ENCODE measurements at regions not wholly inside any gene's neighbourhood (a gene's known extent, or its start where the extent isn't known, plus 50 kb on each side); places are given as distances from the start of the nearest gene placed in this dataset.
"Not testable (repeated sequence)": the region's sequence is repeated elsewhere in the genome, so short reads cannot be mapped to it uniquely, and the experiment has no call there.

DNA sequence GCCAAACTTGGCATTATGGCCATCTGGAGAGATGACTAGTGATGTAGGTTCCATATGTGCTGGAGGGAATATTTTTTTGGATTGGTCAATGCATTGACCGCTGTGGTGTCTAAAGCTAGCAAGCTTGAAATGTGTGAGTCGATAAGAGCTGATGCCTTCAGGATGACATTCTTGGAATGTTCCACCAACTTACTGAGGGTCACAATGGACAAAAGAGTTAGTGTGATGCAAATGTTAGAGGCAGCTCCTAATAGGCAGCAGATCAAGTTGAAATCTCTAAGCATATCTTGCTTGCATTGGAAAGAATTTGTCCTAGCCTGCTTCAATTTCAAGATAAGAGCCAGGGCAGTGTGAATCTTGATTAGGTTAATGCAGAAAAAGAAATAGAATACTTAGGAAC lies 210.4 kb upstream of the AFF2 start:
- Histone ChIP-seq H3K4me1 (ENCODE audit: insufficient read depth, low read length) (no peaks in the 10 kb centered on the region), H3K9me3 (ENCODE audit: low read depth, low read length) (no peaks in the 10 kb centered on the region), H3K27me3 (ENCODE audit: insufficient read depth, low read length) (no peaks in the 10 kb centered on the region), H3K4me3 (ENCODE audit: low read length) (no peak overlapping the region)

DNA sequence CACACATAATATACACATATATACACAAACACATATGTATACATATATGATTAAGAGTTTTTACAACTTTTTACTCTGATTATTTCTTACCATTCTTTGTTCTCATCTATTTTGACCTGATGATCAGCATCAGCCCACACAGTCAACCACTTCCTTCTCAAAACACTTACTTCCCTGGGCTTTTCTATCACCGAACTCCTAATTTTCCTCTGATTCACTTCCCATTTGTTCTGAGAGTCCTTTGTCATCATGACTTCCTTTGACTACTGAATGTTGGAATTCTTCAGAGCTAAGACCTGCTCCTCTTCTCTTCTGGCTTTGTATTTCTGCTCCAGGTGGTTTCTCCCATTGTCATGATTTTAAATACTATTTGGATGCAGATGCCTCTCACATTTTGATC lies 209.5 kb upstream of the AFF2 start:
- H3K4me1 ChIP-seq (ENCODE audit: insufficient read depth, low read length) = no peaks in the 10 kb centered on the region
- H3K4me3 ChIP-seq (ENCODE audit: low read length) = no peak overlapping the region
- no peaks in the 10 kb centered on the region for H3K27me3 ChIP-seq (ENCODE audit: insufficient read depth, low read length)
- H3K9me3 ChIP-seq (ENCODE audit: low read depth, low read length) = no peaks in the 10 kb centered on the region

DNA sequence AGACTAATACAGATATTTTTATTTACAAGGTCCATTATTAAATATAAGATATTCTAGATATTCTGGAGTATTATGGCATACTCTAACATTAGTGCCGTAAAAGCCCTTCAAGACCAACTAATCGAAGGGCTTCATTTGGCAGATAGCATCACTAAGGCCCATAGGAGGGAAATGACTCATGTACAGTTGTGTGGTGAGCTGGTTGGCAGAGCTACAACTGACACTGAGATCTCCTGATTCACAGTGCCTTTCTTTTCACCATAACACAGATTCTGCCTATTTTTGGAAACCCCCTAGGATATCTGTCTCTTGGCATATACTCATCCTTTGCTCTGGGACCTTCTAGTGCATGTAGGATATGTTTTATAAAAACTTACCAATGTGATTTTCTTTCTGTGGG lies 201.7 kb upstream of the AFF2 start:
- Histone ChIP-seq H3K4me3 (ENCODE audit: low read length) (no peak overlapping the region), H3K9me3 (ENCODE audit: low read depth, low read length) (no peaks in the 10 kb centered on the region), H3K4me1 (ENCODE audit: insufficient read depth, low read length) (no peaks in the 10 kb centered on the region), H3K27me3 (ENCODE audit: insufficient read depth, low read length) (no peaks in the 10 kb centered on the region)

GRCh38 chrX:148305214-148305613 lies 195.2 kb upstream of the AFF2 start:
- H3K9me3 ChIP-seq (ENCODE audit: low read depth, low read length); H3K4me3 ChIP-seq (ENCODE audit: low read length); H3K4me1 ChIP-seq (ENCODE audit: insufficient read depth, low read length): not testable (repeated sequence)

DNA sequence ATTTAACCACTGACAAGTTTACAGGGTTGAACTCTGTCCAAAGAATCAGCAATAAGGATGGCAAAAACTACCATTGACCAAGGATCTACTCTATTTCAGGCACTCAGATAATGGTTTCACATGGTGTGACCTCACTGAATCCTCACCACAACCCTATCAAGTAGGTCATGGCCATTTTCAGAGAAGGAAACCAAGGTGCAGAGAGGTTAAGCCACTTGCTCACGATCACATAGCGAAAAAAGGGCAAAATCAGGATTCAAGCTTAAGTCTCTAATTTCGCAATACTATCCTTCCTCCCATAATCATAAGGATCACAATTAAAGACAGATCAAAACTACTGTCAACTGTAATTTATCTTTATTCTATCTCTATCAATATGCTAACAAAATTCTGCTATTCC lies 191.0 kb upstream of the AFF2 start:
- H3K4me1 ChIP-seq (ENCODE audit: insufficient read depth, low read length) = peaks cover 20% of the 10 kb centered on the region
- no peak overlapping the region for H3K4me3 ChIP-seq (ENCODE audit: low read length)
- H3K9me3 ChIP-seq (ENCODE audit: low read depth, low read length) = no peaks in the 10 kb centered on the region
- H3K27me3 ChIP-seq (ENCODE audit: insufficient read depth, low read length) = no peaks in the 10 kb centered on the region

More at GRCh38 chrX:148305214-148305613, 195.2 kb upstream of the AFF2 start:
- H3K27me3 ChIP-seq (ENCODE audit: insufficient read depth, low read length) = not testable (repeated sequence)

DNA sequence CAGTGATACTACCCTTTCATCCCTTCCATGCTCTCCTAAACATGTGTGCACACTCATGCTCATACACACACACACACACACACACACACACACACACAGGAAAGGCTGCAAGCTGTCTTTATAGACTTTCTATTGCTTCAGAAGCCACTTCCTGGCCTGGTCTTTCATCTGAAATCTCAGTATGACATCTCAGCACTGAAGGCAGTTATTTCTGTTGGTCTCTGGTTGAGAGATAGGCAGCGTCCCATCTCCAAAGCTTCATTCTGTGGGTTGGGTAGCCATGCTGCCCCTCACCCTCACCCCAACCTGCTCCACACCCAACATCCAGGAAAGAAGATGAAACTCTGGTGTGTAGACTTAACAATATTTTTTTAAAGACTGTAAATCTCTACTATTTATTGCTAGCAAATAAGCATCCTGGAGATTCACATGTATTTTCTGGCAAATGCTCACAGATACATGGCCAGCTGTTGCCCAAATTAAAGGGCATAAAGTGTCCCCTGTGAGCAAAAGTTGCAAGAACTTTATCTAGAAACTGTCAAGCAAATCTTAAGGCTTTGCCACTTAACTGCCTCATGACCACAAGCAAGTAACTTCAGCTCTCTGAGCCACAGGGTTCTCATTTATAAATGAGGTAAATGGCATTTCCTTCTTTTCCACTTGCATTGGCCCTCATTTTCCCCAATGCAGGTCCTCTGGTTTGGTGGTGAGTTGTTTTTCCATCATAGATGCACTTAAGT lies 189.8 kb upstream of the AFF2 start:
- H3K27me3 ChIP-seq (ENCODE audit: insufficient read depth, low read length) = no peaks in the 10 kb centered on the region
- H3K9me3 ChIP-seq (ENCODE audit: low read depth, low read length) = no peaks in the 10 kb centered on the region
- no peak overlapping the region for H3K4me3 ChIP-seq (ENCODE audit: low read length)
- peaks cover 20% of the 10 kb centered on the region for H3K4me1 ChIP-seq (ENCODE audit: insufficient read depth, low read length)

GRCh38 chrX:148311544-148311943 lies 188.9 kb upstream of the AFF2 start:
- H3K4me3 ChIP-seq (ENCODE audit: low read length) = no peak overlapping the region
- H3K4me1 ChIP-seq (ENCODE audit: insufficient read depth, low read length) = peaks cover 20% of the 10 kb centered on the region
- H3K9me3 ChIP-seq (ENCODE audit: low read depth, low read length) = no peaks in the 10 kb centered on the region
- H3K27me3 ChIP-seq (ENCODE audit: insufficient read depth, low read length) = no peaks in the 10 kb centered on the region

GRCh38 chrX:148314876-148315275 lies 185.5 kb upstream of the AFF2 start:
- Histone ChIP-seq H3K4me1 (ENCODE audit: insufficient read depth, low read length) (peaks cover 18% of the 10 kb centered on the region), H3K9me3 (ENCODE audit: low read depth, low read length) (no peaks in the 10 kb centered on the region), H3K27me3 (ENCODE audit: insufficient read depth, low read length) (no peaks in the 10 kb centered on the region), H3K4me3 (ENCODE audit: low read length) (no peak overlapping the region)

DNA sequence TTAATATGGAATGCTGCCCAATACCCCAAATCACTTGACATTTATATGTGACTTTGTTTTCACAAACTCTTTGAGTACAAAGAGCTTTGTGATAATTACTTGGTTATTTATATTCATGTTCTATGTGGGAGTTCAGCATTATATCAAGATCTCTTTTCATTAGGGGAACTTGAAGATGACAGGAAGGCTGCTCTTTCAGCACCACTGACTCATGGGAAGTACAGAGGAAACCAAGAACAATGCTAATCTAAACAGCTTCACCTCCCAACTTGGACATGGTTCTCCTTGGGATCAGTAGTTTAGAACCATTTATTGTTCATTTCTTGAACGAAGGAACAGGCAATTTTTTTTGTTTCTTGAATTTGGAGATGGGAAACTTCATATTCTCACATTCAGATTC lies 184.0 kb upstream of the AFF2 start:
- H3K27me3 ChIP-seq (ENCODE audit: insufficient read depth, low read length) = no peaks in the 10 kb centered on the region
- H3K9me3 ChIP-seq (ENCODE audit: low read depth, low read length) = no peaks in the 10 kb centered on the region
- peaks cover 6% of the 10 kb centered on the region for H3K4me1 ChIP-seq (ENCODE audit: insufficient read depth, low read length)
- no peak overlapping the region for H3K4me3 ChIP-seq (ENCODE audit: low read length)

GRCh38 chrX:148322906-148323305 lies 177.5 kb upstream of the AFF2 start:
- Histone ChIP-seq H3K4me3 (ENCODE audit: low read length) (no peak overlapping the region), H3K9me3 (ENCODE audit: low read depth, low read length) (no peaks in the 10 kb centered on the region), H3K27me3 (ENCODE audit: insufficient read depth, low read length) (no peaks in the 10 kb centered on the region), H3K4me1 (ENCODE audit: insufficient read depth, low read length) (no peaks in the 10 kb centered on the region)

DNA sequence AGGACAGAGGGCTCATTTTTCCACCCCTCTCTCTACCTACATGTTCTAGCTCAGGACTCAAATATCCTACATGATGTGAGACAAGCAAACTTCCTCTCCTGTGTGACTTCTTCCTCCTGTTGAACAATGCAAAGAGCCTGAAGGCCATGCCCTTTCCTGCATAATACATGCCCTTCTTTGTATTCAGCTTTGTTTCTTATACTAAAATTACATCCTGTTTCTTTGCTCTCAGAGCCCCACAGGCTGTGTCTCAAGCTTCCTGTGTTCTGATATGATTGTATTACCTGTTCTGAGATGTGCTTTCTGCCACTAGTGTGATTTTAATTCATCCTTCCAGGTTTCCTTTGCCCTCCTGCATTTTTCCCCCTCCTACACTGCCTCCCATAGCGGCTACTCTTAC lies 166.4 kb upstream of the AFF2 start:
- H3K9me3 ChIP-seq (ENCODE audit: low read depth, low read length) = no peaks in the 10 kb centered on the region
- no peaks in the 10 kb centered on the region for H3K4me1 ChIP-seq (ENCODE audit: insufficient read depth, low read length)
- H3K4me3 ChIP-seq (ENCODE audit: low read length) = no peak overlapping the region
- H3K27me3 ChIP-seq (ENCODE audit: insufficient read depth, low read length) = no peaks in the 10 kb centered on the region

- Histone ChIP-seq H3K9me3 (ENCODE audit: low read depth, low read length) (no peaks in the 10 kb centered on the region), H3K27me3 (ENCODE audit: insufficient read depth, low read length) (no peaks in the 10 kb centered on the region), H3K4me1 (ENCODE audit: insufficient read depth, low read length) (no peaks in the 10 kb centered on the region), H3K4me3 (ENCODE audit: low read length) (no peak overlapping the region)
Measured at GRCh38 chrX:148337873-148338272, 162.5 kb upstream of the AFF2 start.

- no peak overlapping the region for H3K4me3 ChIP-seq (ENCODE audit: low read length)
- H3K27me3 ChIP-seq (ENCODE audit: insufficient read depth, low read length) = no peaks in the 10 kb centered on the region
- H3K9me3 ChIP-seq (ENCODE audit: low read depth, low read length) = no peaks in the 10 kb centered on the region
- H3K4me1 ChIP-seq (ENCODE audit: insufficient read depth, low read length) = no peaks in the 10 kb centered on the region
Measured at GRCh38 chrX:148354916-148355315, 145.5 kb upstream of the AFF2 start.

DNA sequence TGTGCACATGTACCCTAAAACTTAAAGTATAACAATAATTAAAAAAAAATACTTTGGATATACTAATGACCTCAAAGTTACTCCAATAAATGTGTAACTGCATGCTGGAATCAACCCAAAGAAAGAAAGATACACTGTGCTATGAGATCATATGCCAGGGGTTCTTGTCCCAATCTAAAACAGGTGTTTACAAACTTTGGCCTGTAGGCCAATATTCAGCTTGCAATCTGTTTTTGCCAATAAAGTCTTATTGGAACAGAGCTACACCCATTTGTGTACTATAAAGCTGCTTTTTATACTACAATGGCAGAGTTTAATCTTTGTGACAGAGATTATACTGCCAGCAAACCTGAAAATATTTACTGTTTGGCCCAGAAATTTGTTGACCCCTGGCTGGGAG lies 138.8 kb upstream of the AFF2 start:
- Histone ChIP-seq H3K9me3 (ENCODE audit: low read depth, low read length) (no peaks in the 10 kb centered on the region), H3K4me1 (ENCODE audit: insufficient read depth, low read length) (no peaks in the 10 kb centered on the region), H3K27me3 (ENCODE audit: insufficient read depth, low read length) (no peaks in the 10 kb centered on the region), H3K4me3 (ENCODE audit: low read length) (no peak overlapping the region)

DNA sequence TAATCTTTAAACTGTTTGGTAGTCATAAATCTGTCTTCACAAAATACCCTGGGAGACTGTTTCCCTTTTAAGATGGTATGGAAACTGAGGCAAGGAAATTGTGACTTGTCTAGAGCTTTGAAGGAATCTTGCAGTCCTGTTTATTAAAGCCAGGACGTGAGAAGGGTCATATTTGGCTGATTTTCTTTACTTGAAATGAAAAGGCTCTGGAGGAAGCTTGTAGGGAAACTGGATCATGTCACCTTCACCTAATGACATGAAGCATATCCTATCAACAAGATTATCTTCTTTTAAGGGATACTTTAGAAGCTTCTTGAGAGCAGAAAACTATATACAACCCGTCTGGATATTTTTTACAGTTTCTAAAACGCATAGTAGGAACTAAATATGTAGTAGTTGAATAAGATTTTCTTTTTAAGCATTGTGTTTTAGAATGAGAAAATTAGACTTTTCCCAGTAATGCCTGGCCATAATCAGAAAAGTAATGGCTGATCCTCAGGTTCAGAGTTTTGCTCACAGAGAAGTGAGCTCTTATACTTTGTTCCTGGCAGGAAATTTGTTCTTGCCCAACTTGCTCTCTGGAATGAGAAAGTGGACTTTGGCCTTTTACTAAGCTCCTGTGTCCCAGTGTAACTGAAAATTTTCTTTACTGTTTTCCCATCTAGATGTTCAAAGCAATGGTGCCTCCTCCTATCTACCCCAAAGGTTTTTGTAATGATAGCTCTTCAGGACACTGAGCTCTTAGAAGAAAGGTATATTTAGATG lies 136.8 kb upstream of the AFF2 start:
- Histone ChIP-seq H3K4me1 (ENCODE audit: insufficient read depth, low read length) (no peaks in the 10 kb centered on the region), H3K27me3 (ENCODE audit: insufficient read depth, low read length) (no peaks in the 10 kb centered on the region), H3K9me3 (ENCODE audit: low read depth, low read length) (no peaks in the 10 kb centered on the region), H3K4me3 (ENCODE audit: low read length) (no peak overlapping the region)

GRCh38 chrX:148365233-148365632 lies 135.2 kb upstream of the AFF2 start:
- Histone ChIP-seq H3K4me3 (ENCODE audit: low read length) (no peak overlapping the region), H3K27me3 (ENCODE audit: insufficient read depth, low read length) (no peaks in the 10 kb centered on the region), H3K9me3 (ENCODE audit: low read depth, low read length) (no peaks in the 10 kb centered on the region), H3K4me1 (ENCODE audit: insufficient read depth, low read length) (no peaks in the 10 kb centered on the region)
